ENCODE measurements at regions not wholly inside any gene's neighbourhood (a gene's known extent, or its start where the extent isn't known, plus 50 kb on each side); places are given as distances from the start of the nearest gene placed in this dataset.

GRCh38 chr1:4494558-4494957 is 159.9 kb upstream of the AJAP1 start:
- DNase-seq = peak in 1 of 4 experiments; percentile 6

GRCh38 chr1:4495809-4496208 is 158.6 kb upstream of the AJAP1 start:
- DNase-seq = no peak

GRCh38 chr1:4500441-4500840 is 154.0 kb upstream of the AJAP1 start:
- no peak for DNase-seq

GRCh38 chr1:4506591-4506990 is 147.8 kb upstream of the AJAP1 start:
- DNase-seq = no peak

GRCh38 chr1:4509206-4509605 is 145.2 kb upstream of the AJAP1 start:
- DNase-seq = no peak

GRCh38 chr1:4510276-4510691 is 144.1 kb upstream of the AJAP1 start:
- DNase-seq = no peak

- DNase-seq = no peak
Observed at GRCh38 chr1:4511374-4511773, 143.0 kb upstream of the AJAP1 start.

DNA sequence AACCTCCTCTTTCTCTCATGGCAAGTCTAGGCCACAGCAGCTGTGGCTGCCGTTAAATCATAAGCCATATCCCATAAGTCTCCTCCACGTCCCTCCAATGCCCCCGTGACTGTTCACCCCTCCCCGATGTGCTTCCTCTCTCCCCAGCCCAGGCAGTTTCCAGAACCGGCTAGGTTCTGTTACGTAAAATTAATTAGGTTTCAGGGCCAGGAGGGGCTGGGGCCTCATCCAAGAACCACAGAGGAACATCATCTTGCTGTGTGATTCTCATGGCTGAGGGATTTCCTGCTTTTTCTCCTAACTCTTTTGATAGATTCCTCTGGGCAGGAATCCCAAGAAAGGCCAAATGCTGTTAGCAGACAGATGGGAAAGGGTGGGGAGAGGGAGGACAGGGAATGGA is 141.8 kb upstream of the AJAP1 start:
- no peak for DNase-seq

GRCh38 chr1:4513685-4514084 is 140.7 kb upstream of the AJAP1 start:
- no peak for DNase-seq

GRCh38 chr1:4515727-4516289 is 138.6 kb upstream of the AJAP1 start:
- no peak for DNase-seq

DNA sequence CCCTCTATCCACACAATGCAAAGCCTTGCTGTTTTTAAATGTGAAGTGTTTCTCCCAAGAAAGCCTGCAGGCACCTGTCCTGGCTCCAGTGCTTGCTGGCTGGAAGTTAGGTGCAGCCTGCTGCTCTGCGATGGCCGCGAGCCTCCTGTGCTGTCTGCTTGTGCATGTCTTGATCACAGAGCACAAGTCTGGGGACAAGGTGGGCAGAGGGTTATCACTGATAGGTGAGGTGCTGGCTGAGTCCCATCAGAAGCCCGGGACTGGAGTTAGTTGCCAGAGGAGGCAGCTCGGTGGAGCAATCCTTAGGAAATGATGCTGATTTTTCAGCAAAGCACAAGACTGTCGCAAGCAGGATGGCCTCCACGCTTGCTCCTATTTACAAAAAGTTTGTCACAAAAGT is 137.8 kb upstream of the AJAP1 start:
- no peak for DNase-seq

- no peak for DNase-seq
Observed at GRCh38 chr1:4517186-4517954, 137.0 kb upstream of the AJAP1 start.

DNA sequence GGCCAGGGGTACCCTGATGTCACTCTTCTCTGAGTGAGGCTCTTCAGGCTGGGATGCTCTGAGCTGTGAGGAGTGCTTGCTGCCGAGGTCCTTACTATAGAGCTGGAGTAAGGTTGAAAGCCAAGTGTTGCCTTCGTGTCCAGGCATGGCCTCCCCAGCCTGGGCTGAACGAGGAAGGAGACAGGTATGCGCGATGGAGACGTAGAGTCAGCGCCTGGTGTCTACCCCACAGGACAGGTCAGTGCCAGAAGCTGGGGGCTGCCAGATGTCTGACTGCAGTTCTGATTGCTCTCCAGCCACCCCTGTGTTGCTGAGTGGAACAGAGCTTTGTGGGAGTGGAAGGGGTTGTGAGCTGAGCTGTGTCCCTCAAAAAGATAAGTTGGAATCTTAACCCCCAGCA is 135.8 kb upstream of the AJAP1 start:
- no peak for DNase-seq

DNA sequence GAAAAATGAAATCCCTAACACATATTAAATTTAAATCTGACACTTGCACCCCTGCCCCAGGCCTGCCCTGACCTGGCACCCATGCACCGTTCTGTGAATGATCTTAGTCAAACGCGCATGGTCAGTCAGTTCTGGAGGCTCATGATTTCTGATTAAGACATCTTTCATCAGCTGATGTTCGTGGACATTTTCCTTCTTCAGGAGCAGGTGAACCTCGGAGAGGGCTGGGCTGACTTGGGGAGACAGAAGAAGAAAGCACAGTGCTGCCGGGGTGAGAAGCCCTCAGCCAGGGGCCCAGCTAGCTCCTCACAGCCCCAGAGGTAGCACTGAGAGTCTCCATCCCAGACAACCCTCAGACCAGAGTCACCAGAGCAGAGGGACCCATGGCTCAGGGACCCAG is 134.5 kb upstream of the AJAP1 start:
- DNase-seq = no peak

DNA sequence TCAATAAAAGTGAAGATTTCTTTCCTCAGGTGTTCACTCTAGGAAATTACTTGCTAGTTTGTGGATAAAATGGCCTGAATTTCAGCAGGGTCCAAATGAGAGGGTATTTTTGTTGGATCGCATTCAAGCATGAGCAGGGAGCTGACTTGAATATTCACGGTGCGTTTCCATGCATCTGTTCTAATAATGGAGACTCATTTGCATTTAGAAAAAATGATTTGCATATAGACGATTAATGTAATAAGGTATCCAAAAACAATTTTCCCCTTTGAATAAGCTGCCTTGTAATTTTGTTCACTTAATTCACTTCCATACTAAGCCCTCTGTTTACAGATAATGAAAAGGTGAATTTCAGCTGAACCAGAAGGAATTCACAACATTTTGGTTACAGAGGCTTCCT is 130.9 kb upstream of the AJAP1 start:
- DNase-seq = no peak

- no peak for DNase-seq
Observed at GRCh38 chr1:4526747-4527146, 127.7 kb upstream of the AJAP1 start.

- DNase-seq = no peak
Observed at GRCh38 chr1:4527819-4528218, 126.6 kb upstream of the AJAP1 start.

GRCh38 chr1:4528590-4528989 is 125.8 kb upstream of the AJAP1 start:
- DNase-seq = no peak

DNA sequence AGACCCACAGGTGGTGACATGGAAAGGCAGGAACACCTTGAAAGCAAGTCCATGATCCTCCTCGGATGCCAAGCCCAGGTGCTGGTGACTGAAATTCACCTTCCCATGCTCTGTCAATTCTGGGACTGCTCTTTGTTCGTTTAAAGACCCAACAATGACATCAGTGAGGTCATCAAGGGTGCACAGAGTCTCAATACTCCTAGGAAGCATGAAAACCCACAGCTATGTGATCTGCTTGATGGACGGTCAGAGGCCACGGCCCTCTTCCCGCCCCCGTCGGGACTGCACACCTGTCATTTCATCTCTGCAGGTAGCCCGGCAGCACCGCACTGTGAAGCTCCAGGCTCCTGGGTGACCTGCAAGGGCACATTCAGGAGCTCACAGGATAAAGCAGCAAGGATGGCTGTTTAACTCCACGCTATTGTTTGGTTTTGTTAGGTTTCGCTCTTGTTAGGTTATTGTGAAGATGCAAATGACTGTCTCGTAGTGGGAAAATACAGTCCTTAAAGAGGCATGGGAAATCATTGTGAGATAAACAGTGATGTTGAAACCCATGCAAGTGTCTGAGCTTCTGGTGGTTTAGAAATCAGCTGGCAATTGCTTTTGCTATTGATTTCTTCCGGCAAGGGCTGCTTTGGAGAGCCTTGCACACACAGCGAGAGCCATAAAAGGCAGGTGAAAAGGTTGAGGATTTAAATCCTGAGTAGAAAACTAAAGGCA is 124.8 kb upstream of the AJAP1 start:
- no peak for DNase-seq

DNA sequence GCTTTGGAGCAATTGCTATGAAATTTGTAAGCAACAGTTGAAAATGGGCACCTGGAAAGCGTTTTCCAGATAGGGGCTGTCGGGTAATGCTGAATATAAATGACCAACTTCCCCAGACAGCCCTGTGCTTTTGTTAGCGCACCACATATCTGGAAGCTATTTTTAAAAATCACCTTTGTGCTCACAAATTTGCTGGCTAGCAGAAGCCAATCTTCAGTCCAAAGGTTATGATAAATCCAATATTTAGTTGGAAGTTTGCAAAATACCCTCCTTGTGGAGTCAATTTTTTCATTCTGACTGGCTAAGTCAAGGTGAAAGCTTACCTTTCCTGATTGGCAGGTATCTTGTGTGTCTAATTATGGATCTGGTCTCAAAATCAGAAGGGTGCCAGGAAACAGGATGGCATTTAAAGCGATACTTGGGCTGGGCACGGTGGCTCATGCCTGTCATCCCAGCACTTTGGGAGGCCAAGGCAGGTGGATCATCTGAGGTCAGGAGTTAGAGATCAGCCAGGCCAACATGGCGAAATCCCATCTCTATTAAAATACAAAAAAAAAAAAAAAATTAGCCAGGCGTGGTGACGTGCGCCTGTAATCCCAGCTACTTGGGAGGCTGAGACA is 124.1 kb upstream of the AJAP1 start:
- no peak for DNase-seq

GRCh38 chr1:4531842-4532241 is 122.6 kb upstream of the AJAP1 start:
- DNase-seq = no peak

DNA sequence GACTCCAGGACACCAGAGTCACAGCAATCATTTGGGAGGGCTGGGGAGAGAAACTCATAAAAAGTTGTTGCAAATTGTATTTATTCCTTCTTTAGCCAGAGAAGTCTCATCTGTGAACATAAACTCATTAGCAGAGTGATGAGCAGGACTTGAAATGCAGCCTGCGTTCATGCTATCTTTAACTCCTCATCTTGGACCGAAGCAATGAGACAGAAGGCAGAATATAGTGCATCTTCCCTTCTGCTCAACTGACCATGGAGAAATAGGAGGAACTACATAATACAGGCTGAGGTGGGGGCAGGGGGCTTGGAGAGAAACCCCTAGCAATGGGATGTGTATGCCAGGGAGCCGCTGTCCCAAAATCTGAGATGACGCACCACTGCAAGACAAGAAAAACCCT is 121.8 kb upstream of the AJAP1 start:
- no peak for DNase-seq

GRCh38 chr1:4546911-4547310 is 107.5 kb upstream of the AJAP1 start:
- DNase-seq = no peak

- DNase-seq = no peak
Observed at GRCh38 chr1:4549930-4550329, 104.5 kb upstream of the AJAP1 start.

All from suppressor macrophage (primary cell).